HUES64 (cell line): ENCODE measurements at regions not wholly inside any gene's neighbourhood (a gene's known extent, or its start where the extent isn't known, plus 50 kb on each side); places are given as distances from the start of the nearest gene placed in this dataset.

Experiments
- H3K27ac ChIP-seq: 2 replicates; pipeline ENCODE4 v1.7.0; 2013; ENCODE audit warnings: low read depth, low read length, inconsistent platforms
- H3K27me3 ChIP-seq: 2 replicates; pipeline ENCODE4 v1.6.1; 2013; ENCODE audit warnings: mild to moderate bottlenecking, low read length; ENCODE audit not compliant: insufficient read depth
- H3K36me3 ChIP-seq: 2 replicates; pipeline ENCODE4 v1.6.1; 2013; ENCODE audit warnings: mild to moderate bottlenecking, low read length; ENCODE audit not compliant: insufficient read depth
- H3K4me1 ChIP-seq: 2 replicates; pipeline ENCODE4 v1.6.1; 2013; ENCODE audit warnings: mild to moderate bottlenecking, low read length, moderate library complexity; ENCODE audit not compliant: insufficient read depth
- H3K4me3 ChIP-seq: 2 replicates; pipeline ENCODE4 v1.5.1; 2013; ENCODE audit warnings: mild to moderate bottlenecking, low read length, moderate library complexity
- H3K9ac ChIP-seq: 2 replicates; pipeline ENCODE4 v1.6.1; 2013; ENCODE audit warnings: mild to moderate bottlenecking, low read depth, low read length
- H3K9me3 ChIP-seq: 2 replicates; pipeline ENCODE4 v1.6.1; 2013; ENCODE audit warnings: low read depth, low read length; ENCODE audit not compliant: insufficient read depth
- WGBS: fragments of 150-250, 120-280 bp; methylation state at CpG from one replicate; pipeline ENCODE4 v1.1.7; 2013; ENCODE audit warnings: missing lambda C conversion rate; 5-methylcytosine and 5-hydroxymethylcytosine counted together

DNA sequence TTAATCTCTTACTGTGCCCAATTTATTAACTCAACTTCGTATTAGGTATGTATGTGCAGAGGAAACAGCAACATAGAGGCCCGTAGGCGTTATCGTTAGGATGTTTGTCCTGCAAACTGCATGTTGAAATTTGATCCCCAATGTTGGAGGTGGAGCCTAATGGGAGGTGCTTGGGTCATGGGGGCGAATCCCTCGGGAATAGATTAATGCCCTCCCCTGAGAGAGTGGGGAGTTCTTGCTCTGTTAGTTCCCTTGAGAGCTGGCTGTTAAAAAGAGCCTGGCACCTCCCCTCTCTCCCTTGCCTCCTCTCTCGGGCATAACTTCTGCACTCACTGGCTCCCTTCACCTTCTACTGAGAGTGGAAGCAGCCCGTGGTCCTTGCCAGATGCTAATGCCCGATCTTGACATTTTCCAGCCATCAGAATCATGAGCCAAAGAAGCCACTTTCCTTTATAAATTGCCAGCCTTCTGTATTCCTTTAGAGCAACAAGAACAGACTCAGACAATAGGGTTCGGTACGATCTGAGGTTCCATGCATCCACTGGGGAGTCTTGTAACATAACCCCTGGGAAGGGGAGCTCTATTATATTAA lies 149.0 kb upstream of the RAB4A start:
- Histone ChIP-seq H3K36me3 (no peaks in the 10 kb centered on the region), H3K27ac (no peak overlapping the region), H3K9me3 (no peaks in the 10 kb centered on the region), H3K4me1 (no peaks in the 10 kb centered on the region), H3K4me3 (no peak overlapping the region), H3K9ac (no peak overlapping the region), H3K27me3 (no peaks in the 10 kb centered on the region)
- WGBS = 86% methylated on average over 11 of the region's 11 CpGs

DNA sequence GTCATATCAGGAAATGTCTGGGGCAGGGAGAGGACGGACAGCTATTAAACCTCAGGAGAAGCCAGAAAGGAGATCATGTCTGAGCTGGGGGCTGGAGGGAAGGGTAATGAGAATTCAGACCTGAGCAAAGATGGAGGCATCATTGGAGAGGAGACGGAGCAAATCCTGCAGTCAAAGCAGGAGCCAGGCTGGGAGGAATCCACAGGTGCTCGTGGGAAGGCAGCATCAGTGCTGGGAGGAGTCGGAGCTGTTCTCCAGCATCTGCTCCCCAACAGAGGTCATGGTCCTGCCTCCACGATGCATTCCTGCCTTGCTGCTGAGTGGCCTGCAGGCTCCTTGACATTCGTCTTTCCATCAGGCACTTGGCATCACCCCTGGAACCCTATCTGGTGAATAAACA lies 148.3 kb upstream of the RAB4A start:
- no peaks in the 10 kb centered on the region for H3K9me3 ChIP-seq

DNA sequence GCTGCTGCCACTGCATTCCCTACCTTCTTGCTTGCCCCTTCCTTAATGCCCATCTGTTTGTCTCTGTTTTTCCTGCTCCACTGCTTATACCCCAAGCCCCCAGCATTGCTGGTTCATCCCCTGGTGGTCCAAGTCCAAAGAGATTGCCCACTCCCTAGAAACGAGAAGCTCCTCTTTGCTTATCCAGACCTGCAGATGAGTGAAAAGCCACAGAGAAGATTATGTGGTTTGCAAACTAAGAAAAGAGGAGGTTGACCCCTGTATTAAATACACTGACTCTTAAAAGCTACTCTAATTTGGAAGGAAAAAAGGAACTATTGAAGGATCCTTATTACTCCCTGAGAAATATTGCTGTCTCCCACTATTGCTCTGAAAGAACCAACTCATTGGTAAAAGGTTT lies 146.8 kb upstream of the RAB4A start:
- Histone ChIP-seq H3K4me3 (no peak overlapping the region), H3K36me3 (no peaks in the 10 kb centered on the region), H3K27me3 (no peaks in the 10 kb centered on the region), H3K9me3 (no peaks in the 10 kb centered on the region), H3K27ac (no peak overlapping the region), H3K4me1 (0 out of 2 replicates have a peak, but pooled peaks cover 3% of the 10 kb centered on the region), H3K9ac (no peak overlapping the region)
- 89% methylated on average over 1 of the region's 1 CpG for WGBS

More for the DNA sequence above, 148.3 kb upstream of the RAB4A start:
- H3K4me3 ChIP-seq = no peak overlapping the region
- H3K36me3 ChIP-seq = no peaks in the 10 kb centered on the region
- no peaks in the 10 kb centered on the region for H3K27me3 ChIP-seq
- no peak overlapping the region for H3K9ac ChIP-seq
- H3K4me1 ChIP-seq = no peaks in the 10 kb centered on the region
- H3K27ac ChIP-seq = no peak overlapping the region
- 89% methylated on average over 6 of the region's 6 CpGs for WGBS

DNA sequence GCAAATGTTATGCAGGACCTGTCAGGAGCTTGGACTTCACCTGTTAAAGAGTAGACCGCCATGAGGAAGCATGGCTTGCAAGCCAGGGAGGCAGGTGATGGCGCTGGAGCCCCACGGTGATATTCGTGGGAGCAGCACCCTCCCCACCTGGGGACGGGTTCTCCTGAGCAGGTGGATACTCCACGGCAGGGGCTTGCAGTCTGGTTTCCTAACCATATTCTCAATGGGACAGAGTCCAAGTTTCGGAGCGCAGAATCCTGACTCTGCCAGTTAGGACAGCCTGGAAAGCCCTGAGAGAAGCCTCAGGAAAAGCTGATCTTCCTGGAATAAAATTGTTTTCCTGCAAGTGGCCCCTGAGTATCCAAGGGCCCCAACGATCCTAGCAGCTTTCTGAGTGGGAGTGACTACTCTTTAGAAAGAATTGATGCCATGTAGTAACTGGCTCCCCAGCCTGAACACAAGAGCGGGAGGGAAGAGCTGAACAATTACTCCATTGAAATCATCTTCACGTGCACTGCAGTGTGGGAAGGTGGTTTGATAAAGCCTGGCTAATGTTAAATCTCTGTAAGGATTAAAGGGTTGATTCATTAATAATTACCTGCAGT lies 146.3 kb upstream of the RAB4A start:
- Histone ChIP-seq H3K9me3 (no peaks in the 10 kb centered on the region), H3K27me3 (no peaks in the 10 kb centered on the region), H3K9ac (no peak overlapping the region), H3K36me3 (no peaks in the 10 kb centered on the region), H3K4me1 (0 out of 2 replicates have a peak, but pooled peaks cover 5% of the 10 kb centered on the region), H3K4me3 (no peak overlapping the region), H3K27ac (no peak overlapping the region)
- WGBS = 92% methylated on average over 11 of the region's 11 CpGs

DNA sequence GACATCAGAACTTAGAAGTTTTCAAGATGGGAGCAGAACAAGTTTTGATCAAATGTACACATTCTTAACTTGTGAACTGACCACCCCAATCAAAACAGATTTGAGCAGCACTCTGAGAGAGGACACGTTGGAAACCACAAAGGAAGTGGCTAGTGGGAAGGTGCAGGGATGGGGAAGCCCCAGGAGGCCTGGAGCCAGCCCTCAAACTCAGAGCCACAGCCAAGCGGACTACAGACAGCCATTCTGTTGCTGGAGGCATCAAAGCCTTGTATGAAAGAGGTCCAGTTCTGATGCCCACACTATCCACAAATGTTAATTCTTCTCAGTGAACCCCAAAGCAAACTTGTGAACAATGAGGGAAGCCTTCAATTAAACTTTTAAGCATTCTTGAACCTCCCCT lies 143.6 kb upstream of the RAB4A start:
- WGBS = 66% methylated on average over 2 of the region's 2 CpGs
- 0 out of 2 replicates have a peak, but pooled peaks cover 3% of the 10 kb centered on the region for H3K27me3 ChIP-seq
- H3K9me3 ChIP-seq = no peaks in the 10 kb centered on the region
- H3K9ac ChIP-seq = no peak overlapping the region
- H3K36me3 ChIP-seq = no peaks in the 10 kb centered on the region
- H3K4me1 ChIP-seq = 0 out of 2 replicates have a peak, but pooled peaks cover 5% of the 10 kb centered on the region
- no peak overlapping the region for H3K4me3 ChIP-seq
- no peak overlapping the region for H3K27ac ChIP-seq

DNA sequence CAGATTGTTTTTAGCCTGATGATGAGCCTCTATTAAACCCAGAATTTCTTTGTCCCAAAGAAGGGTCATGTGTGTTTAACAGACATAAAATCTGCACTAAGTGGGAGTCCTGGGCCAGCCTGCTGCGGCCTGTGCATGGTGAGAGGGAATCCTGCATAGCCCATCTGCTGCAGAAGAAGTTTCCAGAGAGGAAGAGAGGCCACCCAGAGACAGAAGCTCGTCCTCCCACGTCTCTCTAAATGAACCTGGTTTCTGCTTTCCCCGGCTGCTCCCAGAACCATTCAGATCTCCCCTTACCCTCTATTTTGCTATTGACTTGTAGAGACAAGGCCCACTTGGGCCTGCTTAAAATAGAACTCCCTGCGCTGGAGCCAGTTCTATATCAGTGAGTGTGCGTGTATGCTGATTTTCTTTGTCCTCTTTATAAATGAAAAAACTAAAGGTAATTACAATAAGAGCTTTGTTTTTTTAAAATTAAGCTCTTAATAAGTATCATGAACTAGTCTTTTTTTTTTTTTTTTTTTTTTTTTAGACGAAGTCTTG lies 142.8 kb upstream of the RAB4A start:
- Histone ChIP-seq H3K4me3 (no peak overlapping the region), H3K9me3 (no peaks in the 10 kb centered on the region), H3K9ac (no peak overlapping the region), H3K36me3 (no peaks in the 10 kb centered on the region), H3K27ac (no peak overlapping the region), H3K4me1 (0 out of 2 replicates have a peak, but pooled peaks cover 5% of the 10 kb centered on the region), H3K27me3 (0 out of 2 replicates have a peak, but pooled peaks cover 3% of the 10 kb centered on the region)
- 85% methylated on average over 7 of the region's 7 CpGs for WGBS

DNA sequence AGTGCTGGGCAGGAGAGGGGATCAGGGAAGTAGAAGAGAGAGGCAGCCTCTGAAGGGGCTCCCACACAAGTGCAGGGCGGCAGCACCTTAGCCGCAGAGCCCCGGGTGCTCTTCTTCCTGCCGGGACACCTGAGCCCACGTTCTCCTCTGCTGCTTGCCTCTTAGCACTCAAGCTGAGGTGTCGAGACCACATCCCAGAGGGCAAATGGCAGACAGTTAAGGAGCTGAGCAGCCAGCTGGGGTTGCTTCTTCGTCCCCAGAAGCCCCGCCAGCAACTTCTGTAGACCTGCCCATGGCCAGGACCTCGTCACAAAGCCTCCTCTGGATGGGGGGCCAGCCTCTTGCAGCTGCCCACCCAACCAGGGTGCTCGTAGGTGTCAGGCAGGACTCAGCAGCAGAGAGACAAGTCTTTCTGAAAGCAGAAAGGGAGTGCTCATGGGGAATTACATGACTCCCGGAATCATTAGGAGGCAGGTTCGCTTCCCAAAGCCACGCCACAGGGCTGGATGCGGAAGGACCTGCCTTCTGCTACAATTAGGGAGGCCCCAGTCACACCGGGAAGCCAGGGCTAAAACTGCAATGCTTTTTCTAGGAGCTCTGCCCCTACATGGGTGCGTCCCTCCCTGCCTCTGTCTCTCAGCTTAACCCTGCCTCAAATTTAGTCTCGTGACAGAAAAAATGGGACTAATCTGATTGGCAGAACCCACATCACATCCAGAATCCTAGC lies 141.4 kb upstream of the RAB4A start:
- Histone ChIP-seq H3K9ac (no peak overlapping the region), H3K4me1 (0 out of 2 replicates have a peak, but pooled peaks cover 5% of the 10 kb centered on the region), H3K4me3 (no peak overlapping the region), H3K27me3 (0 out of 2 replicates have a peak, but pooled peaks cover 3% of the 10 kb centered on the region), H3K9me3 (peaks cover 6% of the 10 kb centered on the region; the same call in 1 of the 2 replicates), H3K27ac (no peak overlapping the region), H3K36me3 (no peaks in the 10 kb centered on the region)
- WGBS = 83% methylated on average over 17 of the region's 17 CpGs

DNA sequence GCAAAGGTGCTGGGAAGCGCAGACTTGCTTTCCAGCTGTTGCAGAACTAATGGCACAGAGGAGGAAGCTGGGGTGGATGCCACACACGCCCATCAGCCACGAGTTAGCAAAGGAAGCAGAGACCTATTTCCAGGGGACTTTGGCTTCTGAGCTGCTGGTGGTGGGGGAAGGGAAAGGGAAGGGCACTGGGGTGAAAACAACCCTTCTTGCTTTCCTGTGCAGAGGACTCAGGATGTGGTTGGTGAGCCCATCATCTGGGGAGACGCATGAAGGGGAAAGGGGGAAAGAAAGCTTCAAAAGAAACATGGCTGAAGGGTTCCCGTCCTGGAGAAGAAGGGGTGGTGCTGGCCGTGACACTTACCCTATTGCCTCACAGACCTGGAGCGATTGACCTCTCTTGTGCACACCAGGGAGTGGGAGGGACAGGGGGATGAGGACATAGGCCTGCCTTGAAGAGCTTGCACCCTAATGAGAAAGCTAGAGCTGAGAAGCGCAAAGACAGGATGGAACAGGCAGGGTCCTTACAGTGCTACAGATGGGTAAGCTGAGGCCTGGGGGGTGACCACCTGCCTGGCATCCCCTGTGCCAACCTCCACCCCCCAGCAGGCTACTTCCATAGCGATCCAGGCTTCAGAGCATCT lies 140.8 kb upstream of the RAB4A start:
- Histone ChIP-seq H3K27me3 (0 out of 2 replicates have a peak, but pooled peaks cover 3% of the 10 kb centered on the region), H3K9me3 (peaks cover 12% of the 10 kb centered on the region; the same call in 1 of the 2 replicates), H3K9ac (no peak overlapping the region), H3K36me3 (no peaks in the 10 kb centered on the region), H3K4me3 (no peak overlapping the region), H3K27ac (no peak overlapping the region), H3K4me1 (0 out of 2 replicates have a peak, but pooled peaks cover 5% of the 10 kb centered on the region)
- 84% methylated on average over 9 of the region's 9 CpGs for WGBS

DNA sequence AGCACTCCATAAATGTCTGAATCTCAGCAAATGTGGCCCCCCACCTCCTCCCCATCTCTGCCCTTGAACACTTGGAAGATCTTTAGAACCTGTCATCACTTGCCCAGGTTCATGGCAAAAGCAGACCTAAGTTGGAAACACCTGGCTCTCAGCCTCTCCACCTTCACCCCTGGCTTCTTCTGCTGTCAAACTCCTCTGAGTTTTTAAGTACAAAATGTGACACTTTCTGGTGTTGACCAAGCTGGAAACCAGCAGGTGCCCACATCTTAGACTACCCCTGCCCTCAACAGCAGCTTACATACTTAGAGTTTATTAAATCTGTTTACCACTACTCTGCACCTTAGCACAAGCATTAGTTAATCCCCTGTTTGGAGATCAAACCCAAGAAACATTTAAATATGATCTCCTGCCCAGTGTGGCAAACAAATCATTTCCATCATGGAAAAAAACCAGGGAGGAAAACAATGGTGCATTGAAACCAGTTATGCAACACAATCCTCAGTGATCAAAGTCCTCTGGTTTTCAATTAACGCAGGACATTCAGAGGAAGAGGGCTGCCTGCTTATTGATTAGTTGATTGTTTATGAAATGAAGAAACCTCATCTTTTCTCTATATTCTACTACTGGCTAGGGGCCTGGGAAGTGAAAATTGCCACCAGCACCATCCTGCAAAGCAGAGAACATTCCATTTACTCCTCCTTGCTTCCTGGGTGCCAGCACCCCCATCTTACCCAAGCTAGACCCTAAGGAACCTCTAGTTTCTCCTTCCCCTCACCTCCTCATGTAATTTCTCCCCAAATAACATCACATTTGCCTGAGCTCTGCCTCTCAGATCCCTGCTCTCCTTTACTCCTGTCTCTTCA lies 139.4 kb upstream of the RAB4A start:
- H3K4me3 ChIP-seq = no peak overlapping the region
- 100% methylated on average over 1 of the region's 1 CpG for WGBS
- H3K9me3 ChIP-seq = peaks cover 21% of the 10 kb centered on the region
- H3K27ac ChIP-seq = no peak overlapping the region
- H3K27me3 ChIP-seq = 0 out of 2 replicates have a peak, but pooled peaks cover 3% of the 10 kb centered on the region
- H3K9ac ChIP-seq = no peak overlapping the region
- H3K4me1 ChIP-seq = 0 out of 2 replicates have a peak, but pooled peaks cover 5% of the 10 kb centered on the region
- no peaks in the 10 kb centered on the region for H3K36me3 ChIP-seq

DNA sequence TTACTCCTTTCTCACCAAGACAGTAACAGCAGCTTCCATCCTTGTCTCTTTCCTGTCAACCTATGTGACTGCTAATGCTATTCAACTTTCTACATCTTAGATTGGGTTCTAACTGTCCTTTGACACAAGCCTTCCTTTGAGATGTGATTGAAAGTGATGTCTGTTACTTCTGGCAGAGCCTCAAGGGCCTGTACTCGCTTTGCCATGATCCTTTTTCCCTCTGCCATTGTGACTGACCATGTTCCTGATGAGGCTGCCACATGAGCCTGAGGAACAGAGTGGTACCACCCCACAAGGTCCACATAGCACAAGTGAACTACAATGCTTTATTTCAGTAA lies 138.8 kb upstream of the RAB4A start:
- 0 out of 2 replicates have a peak, but pooled peaks cover 3% of the 10 kb centered on the region for H3K27me3 ChIP-seq
- WGBS = 96% methylated on average over 1 of the region's 1 CpG
- H3K4me3 ChIP-seq = no peak overlapping the region
- no peaks in the 10 kb centered on the region for H3K36me3 ChIP-seq
- H3K9ac ChIP-seq = no peak overlapping the region
- H3K9me3 ChIP-seq = peaks cover 21% of the 10 kb centered on the region
- H3K4me1 ChIP-seq = 0 out of 2 replicates have a peak, but pooled peaks cover 5% of the 10 kb centered on the region
- H3K27ac ChIP-seq = no peak overlapping the region
